ENCODE measurements at regions not wholly inside any gene's neighbourhood (a gene's known extent, or its start where the extent isn't known, plus 50 kb on each side); places are given as distances from the start of the nearest gene placed in this dataset.

DNA sequence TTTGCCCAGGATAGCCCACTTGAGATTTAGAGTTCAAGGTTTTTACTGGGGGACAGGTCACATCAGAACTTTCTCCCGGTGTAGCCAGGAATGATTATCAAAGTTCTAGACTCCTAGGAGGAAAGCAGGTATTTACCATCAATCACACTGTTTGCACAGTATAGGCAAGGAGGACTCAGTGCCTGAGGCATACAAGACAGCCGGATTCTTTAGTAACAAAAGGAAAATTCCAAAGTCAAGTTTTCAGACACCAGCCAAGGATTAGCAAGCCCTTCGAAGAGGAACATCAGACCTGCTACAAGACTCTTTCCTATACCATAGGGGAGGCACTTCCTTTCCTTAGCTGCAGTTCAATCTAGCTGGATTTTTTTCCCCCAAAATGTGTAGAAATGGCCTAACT is 197.8 kb upstream of the USP25 start:
- no peak overlapping the region for H3K27ac ChIP-seq

GRCh38 chr21:15533618-15534017 is 196.2 kb upstream of the USP25 start:
- H3K27ac ChIP-seq = no peak overlapping the region
- TF ChIP-seq ZFX (IDR thresholded peaks at IDR 0.05; ENCODE audit: borderline replicate concordance) = no peak
- TF ChIP-seq, protein P1, sequence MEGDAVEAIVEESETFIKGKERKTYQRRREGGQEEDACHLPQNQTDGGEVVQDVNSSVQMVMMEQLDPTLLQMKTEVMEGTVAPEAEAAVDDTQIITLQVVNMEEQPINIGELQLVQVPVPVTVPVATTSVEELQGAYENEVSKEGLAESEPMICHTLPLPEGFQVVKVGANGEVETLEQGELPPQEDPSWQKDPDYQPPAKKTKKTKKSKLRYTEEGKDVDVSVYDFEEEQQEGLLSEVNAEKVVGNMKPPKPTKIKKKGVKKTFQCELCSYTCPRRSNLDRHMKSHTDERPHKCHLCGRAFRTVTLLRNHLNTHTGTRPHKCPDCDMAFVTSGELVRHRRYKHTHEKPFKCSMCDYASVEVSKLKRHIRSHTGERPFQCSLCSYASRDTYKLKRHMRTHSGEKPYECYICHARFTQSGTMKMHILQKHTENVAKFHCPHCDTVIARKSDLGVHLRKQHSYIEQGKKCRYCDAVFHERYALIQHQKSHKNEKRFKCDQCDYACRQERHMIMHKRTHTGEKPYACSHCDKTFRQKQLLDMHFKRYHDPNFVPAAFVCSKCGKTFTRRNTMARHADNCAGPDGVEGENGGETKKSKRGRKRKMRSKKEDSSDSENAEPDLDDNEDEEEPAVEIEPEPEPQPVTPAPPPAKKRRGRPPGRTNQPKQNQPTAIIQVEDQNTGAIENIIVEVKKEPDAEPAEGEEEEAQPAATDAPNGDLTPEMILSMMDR (IDR thresholded peaks at IDR 0.05) = no peak

More for the DNA sequence above, 197.8 kb upstream of the USP25 start:
- TF ChIP-seq, protein P1 (IDR thresholded peaks at IDR 0.05) = no peak
- TF ChIP-seq ZFX (IDR thresholded peaks at IDR 0.05; ENCODE audit: borderline replicate concordance) = no peak

- H3K27ac ChIP-seq = no peak overlapping the region
- TF ChIP-seq, protein P1 (IDR thresholded peaks at IDR 0.05) = no peak
- TF ChIP-seq ZFX (IDR thresholded peaks at IDR 0.05; ENCODE audit: borderline replicate concordance) = no peak
Measured at GRCh38 chr21:15534450-15534886, 195.3 kb upstream of the USP25 start.

- no peak for TF ChIP-seq ZFX (IDR thresholded peaks at IDR 0.05; ENCODE audit: borderline replicate concordance)
- TF ChIP-seq, protein P1 (IDR thresholded peaks at IDR 0.05) = no peak
Measured at GRCh38 chr21:15539376-15539775, 190.4 kb upstream of the USP25 start.

DNA sequence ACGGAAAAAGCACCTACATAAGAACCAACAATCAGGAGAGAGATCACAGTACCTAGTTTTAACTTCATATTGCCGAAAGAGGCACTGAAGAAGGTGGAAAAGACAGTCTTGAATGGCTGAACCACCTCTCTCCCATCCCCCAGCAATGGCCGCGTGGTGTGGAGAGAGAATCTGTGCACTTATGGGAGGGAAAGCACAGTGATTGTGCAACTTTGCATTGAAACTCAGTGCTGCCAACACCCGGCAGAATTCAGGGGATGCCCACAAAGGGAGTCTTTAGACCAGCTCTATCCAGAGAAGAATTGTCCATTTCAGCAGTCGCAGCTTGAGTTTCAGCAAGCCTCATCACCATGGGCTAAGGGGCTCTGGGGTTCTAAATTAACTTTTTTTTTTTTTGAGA is 186.3 kb upstream of the USP25 start:
- TF ChIP-seq, protein P1 (IDR thresholded peaks at IDR 0.05) = no peak
- no peak for TF ChIP-seq ZFX (IDR thresholded peaks at IDR 0.05; ENCODE audit: borderline replicate concordance)
- H3K27ac ChIP-seq = no peak overlapping the region

More at GRCh38 chr21:15539376-15539775, 190.4 kb upstream of the USP25 start:
- no peak overlapping the region for H3K27ac ChIP-seq

GRCh38 chr21:15549671-15550070 is 180.1 kb upstream of the USP25 start:
- TF ChIP-seq, protein P1 (IDR thresholded peaks at IDR 0.05) = no peak
- no peak for TF ChIP-seq ZFX (IDR thresholded peaks at IDR 0.05; ENCODE audit: borderline replicate concordance)
- H3K27ac ChIP-seq = no peak overlapping the region

DNA sequence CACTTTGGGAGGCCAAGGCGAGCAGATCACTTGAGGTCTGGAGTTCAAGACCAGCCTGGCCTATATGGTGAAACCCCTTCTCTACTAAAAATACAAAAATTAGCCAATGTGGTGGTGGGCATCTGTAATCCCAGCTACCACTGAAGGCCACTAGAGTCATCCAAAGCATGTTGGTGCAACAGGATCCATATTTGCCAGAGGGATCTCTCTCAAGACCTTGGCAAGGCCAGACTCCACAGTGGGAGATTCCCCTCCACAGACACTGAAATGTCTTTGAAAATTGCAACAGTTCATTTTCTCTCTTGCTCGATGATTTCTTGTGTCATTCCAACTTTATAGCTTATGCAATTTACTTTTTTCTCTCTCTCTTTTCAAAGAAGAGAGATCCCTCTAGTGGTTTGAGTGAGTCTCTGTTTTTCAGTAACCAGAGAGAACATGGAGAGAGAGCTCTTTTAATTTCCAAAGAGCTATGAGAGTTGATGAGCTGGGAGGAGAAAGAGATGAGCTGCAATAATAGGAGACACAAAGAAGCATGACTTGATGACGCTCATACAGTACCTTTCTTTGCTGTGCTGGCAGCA is 176.8 kb upstream of the USP25 start:
- H3K27ac ChIP-seq = no peak overlapping the region
- TF ChIP-seq, protein P1 (IDR thresholded peaks at IDR 0.05) = peak; percentile 50
- no peak for TF ChIP-seq ZFX (IDR thresholded peaks at IDR 0.05; ENCODE audit: borderline replicate concordance)
